HEK293 (cell line): ENCODE measurements at regions not wholly inside any gene's neighbourhood (a gene's known extent, or its start where the extent isn't known, plus 50 kb on each side); places are given as distances from the start of the nearest gene placed in this dataset.

Experiments
- CTCF ChIA-PET: fragments of 350-600 bp; formaldehyde crosslinking; extraction: SDS; loops from one replicate; lab custom pipeline; 2021; ENCODE audit warnings: antibody characterized with exemption; lab: Yijun Ruan, JAX
- POLR2A ChIA-PET: fragments of 300-600 bp; formaldehyde crosslinking; extraction: SDS; loops from one replicate; lab custom pipeline; 2020; ENCODE audit warnings: antibody characterized with exemption, inconsistent platforms; lab: Yijun Ruan, JAX
- H3K27ac ChIP-seq: fragments of 200-500 bp; sonication (Bioruptor generic); 2 replicates; pipeline ENCODE4 v1.5.1; 2014; ENCODE audit warnings: low read depth, low read length, control low read depth, inconsistent platforms; ENCODE audit errors: extremely low read depth
- H3K36me3 ChIP-seq, 2 experiments: fragments of 200-500 bp in 1 of 2; sonication (Bioruptor generic) in 1 of 2; 1 replicate in 1 of 2; 2 replicates in 1 of 2; pipeline ENCODE4 v1.5.1; 2014 to 2017; ENCODE audit warnings: inconsistent platforms in 2 of 2, low read length in 2 of 2; ENCODE audit not compliant: control insufficient read depth in 2 of 2, insufficient read depth in 1 of 2
- H3K4me1 ChIP-seq: fragments of 200-500 bp; sonication (Bioruptor generic); 2 replicates; pipeline ENCODE4 v1.5.1; 2014; ENCODE audit warnings: mild to moderate bottlenecking, low read length, inconsistent platforms; ENCODE audit not compliant: control insufficient read depth, insufficient read depth
- H3K4me3 ChIP-seq: 2 replicates; pipeline ENCODE4 v1.5.1; 2011; ENCODE audit warnings: low read depth, mild to moderate bottlenecking, control low read depth, low read length, moderate library complexity
- H3K9me3 ChIP-seq: fragments of 200-500 bp; sonication (Bioruptor generic); 2 replicates; pipeline ENCODE4 v1.5.1; 2014; ENCODE audit warnings: low read depth, low read length, inconsistent platforms; ENCODE audit not compliant: control insufficient read depth, insufficient read depth
- GLIS1 ChIP-seq: fragments of 450-650 bp; formaldehyde crosslinking; IDR thresholded peaks from 2 replicates; pipeline ENCODE4 v1.5.1; 2016; ENCODE audit warnings: missing biosample characterization, missing genetic modification characterization
- KLF7 ChIP-seq: fragments of 450-650 bp; formaldehyde crosslinking; IDR thresholded peaks from 2 replicates; pipeline ENCODE4 v1.5.1; 2016; ENCODE audit warnings: missing biosample characterization, missing genetic modification characterization, borderline replicate concordance
- KLF8 ChIP-seq: fragments of 450-650 bp; formaldehyde crosslinking; IDR thresholded peaks from 2 replicates; pipeline ENCODE4 v1.5.1; 2016; ENCODE audit warnings: missing biosample characterization, missing genetic modification characterization
- OSR2 ChIP-seq: fragments of 450-650 bp; formaldehyde crosslinking; IDR thresholded peaks from 2 replicates; pipeline ENCODE4 v1.5.1; 2016; ENCODE audit warnings: missing biosample characterization, missing genetic modification characterization
- PRDM1 ChIP-seq: fragments of 450-650 bp; formaldehyde crosslinking; IDR thresholded peaks from 2 replicates; pipeline ENCODE4; 2016; ENCODE audit warnings: missing biosample characterization, missing genetic modification characterization
- RBAK ChIP-seq: fragments of 450-650 bp; formaldehyde crosslinking; IDR thresholded peaks from 2 replicates; pipeline ENCODE4 v1.5.1; 2016; ENCODE audit warnings: missing biosample characterization, missing genetic modification characterization
- REPIN1 ChIP-seq: fragments of 450-650 bp; formaldehyde crosslinking; IDR thresholded peaks from 2 replicates; pipeline ENCODE4 v1.5.1; 2017; ENCODE audit warnings: missing biosample characterization, missing genetic modification characterization, low read depth
- SP3 ChIP-seq: fragments of 450-650 bp; formaldehyde crosslinking; IDR thresholded peaks from 2 replicates; pipeline ENCODE4 v1.5.1; 2016; ENCODE audit warnings: missing biosample characterization, missing genetic modification characterization
- SP7 ChIP-seq: fragments of 450-650 bp; formaldehyde crosslinking; IDR thresholded peaks from 2 replicates; pipeline ENCODE4 v1.5.1; 2016; ENCODE audit warnings: missing biosample characterization, missing genetic modification characterization
- ZBTB7A ChIP-seq: fragments of 450-650 bp; formaldehyde crosslinking; IDR thresholded peaks from 2 replicates; pipeline ENCODE4 v1.5.1; 2016; ENCODE audit warnings: low read depth, missing biosample characterization, missing genetic modification characterization
- ZBTB8A ChIP-seq: fragments of 450-650 bp; formaldehyde crosslinking; IDR thresholded peaks from 2 replicates; pipeline ENCODE4 v1.5.1; 2016; ENCODE audit warnings: missing biosample characterization, missing genetic modification characterization
- ZEB2 ChIP-seq: fragments of 450-650 bp; formaldehyde crosslinking; IDR thresholded peaks from 2 replicates; pipeline ENCODE4 v1.5.1; 2016; ENCODE audit warnings: missing biosample characterization, missing genetic modification characterization
- ZFP3 ChIP-seq: fragments of 450-650 bp; formaldehyde crosslinking; IDR thresholded peaks from 2 replicates; pipeline ENCODE4 v1.5.1; 2016; ENCODE audit warnings: low read depth, missing biosample characterization, missing genetic modification characterization
- ZIC2 ChIP-seq: fragments of 450-650 bp; formaldehyde crosslinking; IDR thresholded peaks from 2 replicates; pipeline ENCODE4 v1.5.1; 2016; ENCODE audit warnings: missing biosample characterization, missing genetic modification characterization
- ZNF146 ChIP-seq: fragments of 450-650 bp; formaldehyde crosslinking; IDR thresholded peaks from 2 replicates; pipeline ENCODE4 v1.5.1; 2016; ENCODE audit warnings: missing biosample characterization, missing genetic modification characterization
- ZNF211 ChIP-seq: fragments of 450-650 bp; formaldehyde crosslinking; IDR thresholded peaks from 2 replicates; pipeline ENCODE4 v1.5.1; 2016; ENCODE audit warnings: low read depth, missing biosample characterization, missing genetic modification characterization
- ZNF529 ChIP-seq: fragments of 450-650 bp; formaldehyde crosslinking; IDR thresholded peaks from 2 replicates; pipeline ENCODE4 v1.5.1; 2017; ENCODE audit warnings: missing genetic modification characterization, missing biosample characterization; ENCODE audit not compliant: insufficient replicate concordance
- ZNF549 ChIP-seq: fragments of 450-650 bp; IDR thresholded peaks from 2 replicates; pipeline ENCODE4 v1.5.1; 2018; ENCODE audit warnings: missing biosample characterization, missing genetic modification characterization, mild to moderate bottlenecking, inconsistent platforms, moderate library complexity
- ZNF600 ChIP-seq: fragments of 450-650 bp; formaldehyde crosslinking; IDR thresholded peaks from 2 replicates; pipeline ENCODE4 v1.5.1; 2016; ENCODE audit warnings: missing biosample characterization, missing genetic modification characterization
- ZNF747 ChIP-seq: fragments of 450-650 bp; formaldehyde crosslinking; IDR thresholded peaks from 2 replicates; pipeline ENCODE4 v1.5.1; 2016; ENCODE audit warnings: missing biosample characterization, missing genetic modification characterization
- ZNF843 ChIP-seq: fragments of 450-650 bp; formaldehyde crosslinking; IDR thresholded peaks from 2 replicates; pipeline ENCODE4 v1.5.1; 2016; ENCODE audit warnings: missing biosample characterization, missing genetic modification characterization
- ZXDB ChIP-seq: fragments of 450-650 bp; formaldehyde crosslinking; IDR thresholded peaks from 2 replicates; pipeline ENCODE4 v1.5.1; 2016; ENCODE audit warnings: missing biosample characterization, missing genetic modification characterization
- TF ChIP-seq, protein P1 (sequence below): fragments of 450-650 bp; formaldehyde crosslinking; IDR thresholded peaks from 2 replicates; pipeline ENCODE4 v1.5.1; 2016; ENCODE audit warnings: missing biosample characterization, missing genetic modification characterization
- TF ChIP-seq, protein P2 (sequence below): fragments of 450-650 bp; formaldehyde crosslinking; IDR thresholded peaks from 2 replicates; pipeline ENCODE4 v1.5.1; 2016; ENCODE audit warnings: missing biosample characterization, missing genetic modification characterization
- TF ChIP-seq, protein P3 (sequence below): IDR thresholded peaks from 2 replicates; pipeline ENCODE4 v1.6.1; 2011; ENCODE audit warnings: mild to moderate bottlenecking, low read depth, low read length, borderline replicate concordance

DNA sequence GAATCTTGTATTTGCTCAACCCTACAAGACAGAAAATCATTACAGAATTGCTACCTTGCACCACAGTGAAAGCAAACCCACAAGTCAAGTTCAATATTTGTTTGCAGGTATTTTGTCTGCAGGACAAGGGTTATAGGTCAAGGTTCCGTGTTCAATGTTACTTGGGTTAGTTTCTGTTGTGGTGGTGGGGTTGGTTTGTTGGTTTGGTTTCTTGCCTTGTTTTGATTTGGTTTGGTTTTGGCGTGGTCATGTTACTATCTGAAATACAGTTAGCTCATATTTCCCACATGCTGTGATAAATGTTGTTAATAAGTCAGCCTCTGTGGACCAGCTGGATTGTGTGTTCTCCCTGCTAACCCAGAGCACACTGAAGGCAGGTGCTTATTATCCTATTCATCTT lies 75.6 kb upstream of the INSIG1 start:
- H3K4me1 ChIP-seq = peaks cover 13% of the 10 kb centered on the region; the same call in 1 of the 2 replicates
- no peak overlapping the region for H3K27ac ChIP-seq
- ChIA-PET POLR2A (no interaction called here), CTCF (no interaction called here)
- no peaks in the 10 kb centered on the region for H3K9me3 ChIP-seq
- no peak overlapping the region for H3K4me3 ChIP-seq
- TF ChIP-seq OSR2 (tag by site-specific recombination) = peak; percentile 33; the same call in 1 of the 2 replicates
- peak; percentile 46 for TF ChIP-seq SP7 (tag by site-specific recombination)
- TF ChIP-seq ZNF549 (tag by site-specific recombination) = no peak
- TF ChIP-seq ZNF211 = no peak
- TF ChIP-seq PRDM1 = no peak
- TF ChIP-seq ZNF843 (tag by site-specific recombination) = 0 out of 2 replicates have a peak, but pooled peaks have one; percentile 18
- TF ChIP-seq, protein P1, sequence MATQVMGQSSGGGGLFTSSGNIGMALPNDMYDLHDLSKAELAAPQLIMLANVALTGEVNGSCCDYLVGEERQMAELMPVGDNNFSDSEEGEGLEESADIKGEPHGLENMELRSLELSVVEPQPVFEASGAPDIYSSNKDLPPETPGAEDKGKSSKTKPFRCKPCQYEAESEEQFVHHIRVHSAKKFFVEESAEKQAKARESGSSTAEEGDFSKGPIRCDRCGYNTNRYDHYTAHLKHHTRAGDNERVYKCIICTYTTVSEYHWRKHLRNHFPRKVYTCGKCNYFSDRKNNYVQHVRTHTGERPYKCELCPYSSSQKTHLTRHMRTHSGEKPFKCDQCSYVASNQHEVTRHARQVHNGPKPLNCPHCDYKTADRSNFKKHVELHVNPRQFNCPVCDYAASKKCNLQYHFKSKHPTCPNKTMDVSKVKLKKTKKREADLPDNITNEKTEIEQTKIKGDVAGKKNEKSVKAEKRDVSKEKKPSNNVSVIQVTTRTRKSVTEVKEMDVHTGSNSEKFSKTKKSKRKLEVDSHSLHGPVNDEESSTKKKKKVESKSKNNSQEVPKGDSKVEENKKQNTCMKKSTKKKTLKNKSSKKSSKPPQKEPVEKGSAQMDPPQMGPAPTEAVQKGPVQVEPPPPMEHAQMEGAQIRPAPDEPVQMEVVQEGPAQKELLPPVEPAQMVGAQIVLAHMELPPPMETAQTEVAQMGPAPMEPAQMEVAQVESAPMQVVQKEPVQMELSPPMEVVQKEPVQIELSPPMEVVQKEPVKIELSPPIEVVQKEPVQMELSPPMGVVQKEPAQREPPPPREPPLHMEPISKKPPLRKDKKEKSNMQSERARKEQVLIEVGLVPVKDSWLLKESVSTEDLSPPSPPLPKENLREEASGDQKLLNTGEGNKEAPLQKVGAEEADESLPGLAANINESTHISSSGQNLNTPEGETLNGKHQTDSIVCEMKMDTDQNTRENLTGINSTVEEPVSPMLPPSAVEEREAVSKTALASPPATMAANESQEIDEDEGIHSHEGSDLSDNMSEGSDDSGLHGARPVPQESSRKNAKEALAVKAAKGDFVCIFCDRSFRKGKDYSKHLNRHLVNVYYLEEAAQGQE (tag by site-specific recombination) = no peak
- peak; percentile 38; the same call in 1 of the 2 replicates for TF ChIP-seq ZNF600
- 0 out of 2 replicates have a peak, but pooled peaks have one; percentile 39 for TF ChIP-seq ZEB2 (tag by site-specific recombination)
- TF ChIP-seq ZBTB7A (tag by site-specific recombination) = no peak
- TF ChIP-seq REPIN1 (tag by site-specific recombination) = no peak
- TF ChIP-seq, protein P2, sequence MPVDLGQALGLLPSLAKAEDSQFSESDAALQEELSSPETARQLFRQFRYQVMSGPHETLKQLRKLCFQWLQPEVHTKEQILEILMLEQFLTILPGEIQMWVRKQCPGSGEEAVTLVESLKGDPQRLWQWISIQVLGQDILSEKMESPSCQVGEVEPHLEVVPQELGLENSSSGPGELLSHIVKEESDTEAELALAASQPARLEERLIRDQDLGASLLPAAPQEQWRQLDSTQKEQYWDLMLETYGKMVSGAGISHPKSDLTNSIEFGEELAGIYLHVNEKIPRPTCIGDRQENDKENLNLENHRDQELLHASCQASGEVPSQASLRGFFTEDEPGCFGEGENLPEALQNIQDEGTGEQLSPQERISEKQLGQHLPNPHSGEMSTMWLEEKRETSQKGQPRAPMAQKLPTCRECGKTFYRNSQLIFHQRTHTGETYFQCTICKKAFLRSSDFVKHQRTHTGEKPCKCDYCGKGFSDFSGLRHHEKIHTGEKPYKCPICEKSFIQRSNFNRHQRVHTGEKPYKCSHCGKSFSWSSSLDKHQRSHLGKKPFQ (tag by site-specific recombination) = 0 out of 2 replicates have a peak, but pooled peaks have one; percentile 49
- TF ChIP-seq GLIS1 = peak; percentile 41
- 0 out of 2 replicates have a peak, but pooled peaks have one; percentile 23 for TF ChIP-seq ZIC2
- 0 out of 2 replicates have a peak, but pooled peaks have one; percentile 11 for TF ChIP-seq ZBTB8A (tag by site-specific recombination)
- peak; percentile 37; the same call in 1 of the 2 replicates for TF ChIP-seq KLF7 (tag by site-specific recombination)
- no peaks in the 10 kb centered on the region for H3K36me3 ChIP-seq

DNA sequence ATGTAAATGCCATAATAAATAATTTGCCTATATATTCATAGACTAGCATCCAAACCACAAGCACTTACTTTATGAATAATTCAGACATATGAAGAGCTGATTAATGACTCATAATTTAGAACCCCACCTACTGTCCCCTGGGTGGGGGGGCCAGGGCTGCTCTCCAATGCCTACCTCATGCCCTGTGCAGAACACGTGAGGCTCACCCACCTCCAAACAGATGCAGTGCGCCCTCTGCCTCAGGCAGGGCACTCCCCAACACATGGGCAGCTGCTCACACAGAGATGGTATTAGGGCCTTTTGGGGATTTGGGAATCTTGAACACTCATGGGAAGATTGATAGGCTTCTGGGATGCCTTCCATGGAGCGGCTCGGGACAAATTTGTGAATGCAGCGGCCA lies 75.1 kb upstream of the INSIG1 start:
- Histone ChIP-seq H3K36me3 (no peaks in the 10 kb centered on the region), H3K9me3 (no peaks in the 10 kb centered on the region), H3K4me3 (no peak overlapping the region), H3K4me1 (peaks cover 13% of the 10 kb centered on the region; the same call in 1 of the 2 replicates), H3K27ac (no peak overlapping the region)
- ChIA-PET POLR2A (no interaction called here), CTCF (no interaction called here)
- TF ChIP-seq SP3 (tag by site-specific recombination) (no peak), GLIS1 (no peak), ZNF747 (tag by site-specific recombination) (no peak), KLF8 (tag by site-specific recombination) (no peak), ZXDB (tag by site-specific recombination) (no peak), ZNF146 (no peak), ZNF529 (tag by site-specific recombination) (no peak), ZFP3 (tag by site-specific recombination) (no peak), RBAK (tag by site-specific recombination) (no peak)
- TF ChIP-seq, protein P3, sequence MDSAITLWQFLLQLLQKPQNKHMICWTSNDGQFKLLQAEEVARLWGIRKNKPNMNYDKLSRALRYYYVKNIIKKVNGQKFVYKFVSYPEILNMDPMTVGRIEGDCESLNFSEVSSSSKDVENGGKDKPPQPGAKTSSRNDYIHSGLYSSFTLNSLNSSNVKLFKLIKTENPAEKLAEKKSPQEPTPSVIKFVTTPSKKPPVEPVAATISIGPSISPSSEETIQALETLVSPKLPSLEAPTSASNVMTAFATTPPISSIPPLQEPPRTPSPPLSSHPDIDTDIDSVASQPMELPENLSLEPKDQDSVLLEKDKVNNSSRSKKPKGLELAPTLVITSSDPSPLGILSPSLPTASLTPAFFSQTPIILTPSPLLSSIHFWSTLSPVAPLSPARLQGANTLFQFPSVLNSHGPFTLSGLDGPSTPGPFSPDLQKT = no peak
